ENCODE measurements at regions not wholly inside any gene's neighbourhood (a gene's known extent, or its start where the extent isn't known, plus 50 kb on each side); places are given as distances from the start of the nearest gene placed in this dataset.

GRCh38 chr2:222372993-222373392 is 51.4 kb upstream of the SGPP2 start:
- no peaks in the 10 kb centered on the region for H4K20me1 ChIP-seq (ENCODE audit: control insufficient read depth, extremely low read depth, insufficient read depth, low read length)
- H3K27ac ChIP-seq (ENCODE audit: insufficient read depth, low read length): no peak overlapping the region
- H3K27me3 ChIP-seq (ENCODE audit: control insufficient read depth, insufficient read depth, low read length): no peaks in the 10 kb centered on the region
- H3K79me2 ChIP-seq (ENCODE audit: control insufficient read depth, insufficient read depth, low read length): no peaks in the 10 kb centered on the region
- H2AFZ ChIP-seq (ENCODE audit: low read length): no peak overlapping the region
- DNase-seq (ENCODE audit: low read depth in 2 of 2): no peak
- H3K9me3 ChIP-seq (ENCODE audit: control insufficient read depth, insufficient read depth, low read depth, low read length): no peaks in the 10 kb centered on the region
- no peak overlapping the region for H3K4me3 ChIP-seq (replicated peaks in 1 of 4; ENCODE audit: control extremely low read depth in 1 of 4, insufficient read depth in 1 of 4, low read depth in 3 of 4, low read length in 4 of 4)
- no peaks in the 10 kb centered on the region for H3K4me1 ChIP-seq (ENCODE audit: control insufficient read depth, extremely low read depth, insufficient read depth, low read length)
- no peak overlapping the region for H3K9ac ChIP-seq (ENCODE audit: insufficient read depth, low read length)
- TF ChIP-seq CTCF (conservative IDR thresholded peaks at IDR 0.05 in 1 of 2, IDR thresholded peaks at IDR 0.05 in 1 of 2; ENCODE audit: low read depth in 1 of 2, low read length in 2 of 2): no peak
- TF ChIP-seq EZH2 (IDR thresholded peaks at IDR 0.05; ENCODE audit: low read length, missing control alignments): no peak
- H3K4me2 ChIP-seq (ENCODE audit: extremely low read depth, insufficient read depth, low read length): no peak overlapping the region
- no peaks in the 10 kb centered on the region for H3K36me3 ChIP-seq (ENCODE audit: control insufficient read depth, insufficient read depth, low read length)

Data from fibroblast of lung (primary cell).